Astrocyte (in vitro differentiated cells and primary cell): ENCODE measurements at regions not wholly inside any gene's neighbourhood (a gene's known extent, or its start where the extent isn't known, plus 50 kb on each side); places are given as distances from the start of the nearest gene placed in this dataset.

Experiments
- DNase-seq: peaks from one replicate; pipeline ENCODE4 v3.0.0-alpha.2; 2010; ENCODE audit warnings: low read depth
- FAIRE-seq: peaks from 2 replicates; lab custom pipeline; 2011; peaks lifted over from hg19 to GRCh38; lab: Jason Lieb, UNC
- H2AFZ ChIP-seq: 2 replicates; pipeline ENCODE4 v1.6.0; 2012; ENCODE audit warnings: low read depth, low read length, inconsistent platforms
- H3K27ac ChIP-seq: 2 replicates; pipeline ENCODE4 v1.5.1; 2011; ENCODE audit warnings: low read depth, low read length, inconsistent platforms
- H3K27me3 ChIP-seq: 2 replicates; pipeline ENCODE4 v1.6.0; 2011; ENCODE audit warnings: low read length, inconsistent platforms; ENCODE audit not compliant: insufficient read depth
- H3K36me3 ChIP-seq: 2 replicates; pipeline ENCODE4 v1.5.1; 2011; ENCODE audit warnings: low read length, inconsistent platforms; ENCODE audit not compliant: insufficient read depth
- H3K4me1 ChIP-seq: 2 replicates; pipeline ENCODE4 v1.5.1; 2011; ENCODE audit warnings: low read length, inconsistent platforms; ENCODE audit not compliant: insufficient read depth
- H3K4me2 ChIP-seq: 2 replicates; pipeline ENCODE4 v1.6.0; 2012; ENCODE audit warnings: low read length, inconsistent platforms
- H3K4me3 ChIP-seq: 2 replicates; pipeline ENCODE4 v1.5.1; 2011; ENCODE audit warnings: low read depth, mild to moderate bottlenecking, low read length, inconsistent platforms; ENCODE audit not compliant: insufficient read depth
- H3K79me2 ChIP-seq: 2 replicates; pipeline ENCODE4 v1.6.0; 2012; ENCODE audit warnings: mild to moderate bottlenecking, low read length, inconsistent platforms; ENCODE audit not compliant: insufficient read depth
- H3K9ac ChIP-seq: 2 replicates; pipeline ENCODE4 v1.6.0; 2012; ENCODE audit warnings: mild to moderate bottlenecking, low read length, inconsistent platforms
- H3K9me3 ChIP-seq: 2 replicates; pipeline ENCODE4 v1.5.1; 2012; ENCODE audit warnings: low read depth, mild to moderate bottlenecking, low read length, inconsistent platforms; ENCODE audit not compliant: insufficient read depth
- H4K20me1 ChIP-seq: 2 replicates; pipeline ENCODE4 v1.6.0; 2012; ENCODE audit warnings: low read length, inconsistent platforms; ENCODE audit not compliant: insufficient read depth
- H3K27ac Mint-ChIP-seq: one replicate; pipeline ENCODE4 v1.8.0; 2021; ENCODE audit warnings: mild to moderate bottlenecking, mixed read lengths; ENCODE audit not compliant: unreplicated experiment
- H3K27me3 Mint-ChIP-seq: one replicate; pipeline ENCODE4 v1.8.0; 2021; ENCODE audit warnings: low read depth, mixed read lengths; ENCODE audit not compliant: unreplicated experiment
- H3K36me3 Mint-ChIP-seq: one replicate; pipeline ENCODE4 v1.8.0; 2021; ENCODE audit warnings: low read depth, mixed read lengths; ENCODE audit not compliant: unreplicated experiment
- H3K4me1 Mint-ChIP-seq: one replicate; pipeline ENCODE4 v1.8.0; 2021; ENCODE audit warnings: low read depth, mixed read lengths; ENCODE audit not compliant: unreplicated experiment
- H3K4me3 Mint-ChIP-seq: one replicate; pipeline ENCODE4 v1.8.0; 2021; ENCODE audit warnings: mild to moderate bottlenecking, moderate library complexity, mixed read lengths; ENCODE audit not compliant: unreplicated experiment
- H3K9me3 Mint-ChIP-seq: one replicate; pipeline ENCODE4 v1.8.0; 2021; ENCODE audit warnings: mild to moderate bottlenecking, mixed read lengths; ENCODE audit not compliant: unreplicated experiment
- CTCF ChIP-seq: IDR thresholded peaks from 2 replicates; pipeline ENCODE4 v1.5.1; 2011; ENCODE audit warnings: low read depth, mild to moderate bottlenecking, inconsistent platforms, low read length, moderate library complexity; ENCODE audit not compliant: insufficient read depth
- EZH2 ChIP-seq: IDR thresholded peaks from 2 replicates; pipeline ENCODE4 v1.6.1; 2012; ENCODE audit warnings: mild to moderate bottlenecking, low read length, inconsistent platforms; ENCODE audit not compliant: insufficient read depth

DNA sequence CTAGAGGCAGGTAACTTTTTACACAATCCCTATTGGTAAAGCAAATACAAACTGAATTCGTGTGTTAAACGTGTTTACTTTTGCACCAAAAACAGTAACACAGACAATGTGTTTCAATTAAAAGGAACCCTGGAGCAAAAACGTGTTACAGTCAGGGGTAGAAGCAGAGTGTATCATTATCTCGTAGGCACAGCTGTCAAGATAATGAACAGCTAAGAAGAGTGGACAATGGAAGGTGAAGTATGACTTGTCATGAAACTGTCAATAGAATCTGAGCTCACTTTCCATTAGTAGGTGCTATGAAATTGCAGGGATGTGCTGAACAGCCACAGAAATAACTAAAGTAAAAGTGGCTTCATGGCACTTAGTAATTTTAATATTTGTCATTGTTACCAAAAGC lies 1229.8 kb upstream of the WWC1 start:
- no peak for FAIRE-seq
- H3K36me3 Mint-ChIP-seq = no peaks in the 10 kb centered on the region
- H3K9me3 ChIP-seq = no peaks in the 10 kb centered on the region

GRCh38 chr5:167063116-167063515 lies 1228.3 kb upstream of the WWC1 start:
- H3K4me1 Mint-ChIP-seq = no peaks in the 10 kb centered on the region
- H3K27me3 Mint-ChIP-seq = no peaks in the 10 kb centered on the region
- no peak overlapping the region for H3K4me2 ChIP-seq
- H2AFZ ChIP-seq = no peak overlapping the region
- H3K4me1 ChIP-seq = no peaks in the 10 kb centered on the region
- no peak overlapping the region for H3K27ac Mint-ChIP-seq
- no peaks in the 10 kb centered on the region for H4K20me1 ChIP-seq
- H3K36me3 Mint-ChIP-seq = no peaks in the 10 kb centered on the region
- H3K79me2 ChIP-seq = no peaks in the 10 kb centered on the region
- no peak overlapping the region for H3K4me3 Mint-ChIP-seq
- DNase-seq (no peak), FAIRE-seq (no peak)
- no peaks in the 10 kb centered on the region for H3K27me3 ChIP-seq
- H3K4me3 ChIP-seq = no peak overlapping the region
- H3K27ac ChIP-seq = no peak overlapping the region
- H3K9ac ChIP-seq = no peak overlapping the region
- TF ChIP-seq CTCF (no peak), EZH2 (no peak)
- no peaks in the 10 kb centered on the region for H3K36me3 ChIP-seq
- no peaks in the 10 kb centered on the region for H3K9me3 Mint-ChIP-seq
- H3K9me3 ChIP-seq = no peaks in the 10 kb centered on the region

More for the DNA sequence above, 1229.8 kb upstream of the WWC1 start:
- TF ChIP-seq CTCF = no peak
- H3K79me2 ChIP-seq = no peaks in the 10 kb centered on the region
- no peaks in the 10 kb centered on the region for H3K4me1 ChIP-seq
- no peak overlapping the region for H3K4me3 Mint-ChIP-seq
- H3K9ac ChIP-seq = no peak overlapping the region
- no peak overlapping the region for H3K4me3 ChIP-seq
- H2AFZ ChIP-seq = no peak overlapping the region
- H3K9me3 Mint-ChIP-seq = no peaks in the 10 kb centered on the region
- H3K27ac ChIP-seq = no peak overlapping the region
- no peaks in the 10 kb centered on the region for H3K27me3 Mint-ChIP-seq
- H4K20me1 ChIP-seq = no peaks in the 10 kb centered on the region
- H3K36me3 ChIP-seq = no peaks in the 10 kb centered on the region
- no peak for DNase-seq
- no peaks in the 10 kb centered on the region for H3K27me3 ChIP-seq
- no peak overlapping the region for H3K27ac Mint-ChIP-seq
- no peaks in the 10 kb centered on the region for H3K4me1 Mint-ChIP-seq
- H3K4me2 ChIP-seq = no peak overlapping the region

DNA sequence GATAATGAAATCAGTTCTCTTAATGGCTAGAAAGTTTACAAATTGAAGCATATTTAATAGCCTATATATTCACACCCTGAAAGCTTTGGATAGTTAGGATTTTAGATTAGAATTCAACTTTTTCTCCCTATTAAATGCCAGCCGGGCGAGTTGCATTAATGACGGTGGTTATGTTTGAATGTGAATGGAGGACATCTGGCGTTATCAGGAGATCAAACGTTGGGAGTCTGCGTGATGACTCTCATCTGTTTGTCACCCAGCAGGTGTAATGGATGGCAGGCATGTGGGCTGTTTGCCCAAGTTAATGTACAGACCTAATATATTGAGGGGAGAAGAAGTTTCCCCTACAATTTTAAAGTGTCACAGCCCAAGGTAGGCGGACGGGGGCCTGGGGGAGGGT lies 1227.7 kb upstream of the WWC1 start:
- H3K9me3 Mint-ChIP-seq = no peaks in the 10 kb centered on the region
- Histone ChIP-seq H3K4me2 (no peak overlapping the region), H3K79me2 (no peaks in the 10 kb centered on the region), H3K9ac (no peak overlapping the region), H3K27ac (no peak overlapping the region), H4K20me1 (no peaks in the 10 kb centered on the region), H3K4me3 (no peak overlapping the region), H3K27me3 (no peaks in the 10 kb centered on the region), H2AFZ (no peak overlapping the region), H3K4me1 (no peaks in the 10 kb centered on the region), H3K36me3 (no peaks in the 10 kb centered on the region), H3K9me3 (no peaks in the 10 kb centered on the region)
- H3K27me3 Mint-ChIP-seq = no peaks in the 10 kb centered on the region
- no peaks in the 10 kb centered on the region for H3K4me1 Mint-ChIP-seq
- no peak overlapping the region for H3K4me3 Mint-ChIP-seq
- H3K27ac Mint-ChIP-seq = no peak overlapping the region
- no peaks in the 10 kb centered on the region for H3K36me3 Mint-ChIP-seq
- TF ChIP-seq EZH2 (no peak), CTCF (no peak)
- no peak for FAIRE-seq
- DNase-seq = no peak
